Aorta (tissue), 5 donors: ENCODE measurements at regions not wholly inside any gene's neighbourhood (a gene's known extent, or its start where the extent isn't known, plus 50 kb on each side); places are given as distances from the start of the nearest gene placed in this dataset.

Source experiments
- ATAC-seq: fragments of 200-7000 bp; cut with Tn5 transposase; one replicate; pipeline ENCODE4 v1.9.1; 2022; ENCODE audit warnings: moderate library complexity; ENCODE audit not compliant: low FRiP score
- DNase-seq, 2 donors: peaks; one replicate each; pipeline ENCODE4 v3.0.0-alpha.2; 2020
- H3K27ac ChIP-seq, 2 donors: one replicate each; pipeline ENCODE4 v1.5.1; 2013; ENCODE audit warnings: low read length in 2 of 2, mild to moderate bottlenecking in 2 of 2, moderate library complexity in 2 of 2, control low read depth in 1 of 2, inconsistent platforms in 1 of 2, low read depth in 1 of 2
- H3K27me3 ChIP-seq, 2 donors: one replicate each; pipeline ENCODE4 v1.6.1; 2013; ENCODE audit warnings: control low read depth in 1 of 2, low read length in 1 of 2, mild to moderate bottlenecking in 1 of 2, moderate library complexity in 1 of 2; ENCODE audit not compliant: insufficient read depth in 2 of 2, control insufficient read depth in 1 of 2
- H3K36me3 ChIP-seq, 2 donors: one replicate each; pipeline ENCODE4 v1.6.1; 2013; ENCODE audit warnings: control low read depth in 1 of 2, low read length in 1 of 2, mild to moderate bottlenecking in 1 of 2; ENCODE audit not compliant: insufficient read depth in 2 of 2, control insufficient read depth in 1 of 2
- H3K4me1 ChIP-seq, 2 donors: one replicate each; pipeline ENCODE4 v1.6.1; 2013; ENCODE audit warnings: low read length in 2 of 2, control low read depth in 1 of 2, mild to moderate bottlenecking in 1 of 2, moderate library complexity in 1 of 2; ENCODE audit not compliant: insufficient read depth in 2 of 2, control insufficient read depth in 1 of 2
- H3K4me3 ChIP-seq, 2 donors: one replicate each; pipeline ENCODE4 v1.5.1; 2013; ENCODE audit warnings: low read length in 2 of 2, control low read depth in 1 of 2, mild to moderate bottlenecking in 1 of 2
- H3K9me3 ChIP-seq: one replicate; pipeline ENCODE4 v1.6.1; 2013; ENCODE audit warnings: mild to moderate bottlenecking, low read length; ENCODE audit not compliant: control insufficient read depth
- WGBS, 2 donors: extraction: QIAGEN DNeasy Blood & Tissue Kit; methylation state at CpG; one replicate each; pipeline ENCODE4 v1.1.7; 2013; 5-methylcytosine and 5-hydroxymethylcytosine counted together
- intact Hi-C, 2 donors: fragments of 100-400 bp; cut with DNase I; formaldehyde crosslinking; loops; one replicate each; pipeline versions ENCODE4 v1.14.2 to v1.15.0; 2022
- donor health status: healthy with polysubstance abuse.
- donor health status: Bipolar disorder and iron deficiency.
- donor health status: DM: no; HTN: no; CAD: no.
- donor health status: DM: no; HTN: no; CAD: no.
- donor health status: DM: yes; HTN: yes; CAD: no.

DNA sequence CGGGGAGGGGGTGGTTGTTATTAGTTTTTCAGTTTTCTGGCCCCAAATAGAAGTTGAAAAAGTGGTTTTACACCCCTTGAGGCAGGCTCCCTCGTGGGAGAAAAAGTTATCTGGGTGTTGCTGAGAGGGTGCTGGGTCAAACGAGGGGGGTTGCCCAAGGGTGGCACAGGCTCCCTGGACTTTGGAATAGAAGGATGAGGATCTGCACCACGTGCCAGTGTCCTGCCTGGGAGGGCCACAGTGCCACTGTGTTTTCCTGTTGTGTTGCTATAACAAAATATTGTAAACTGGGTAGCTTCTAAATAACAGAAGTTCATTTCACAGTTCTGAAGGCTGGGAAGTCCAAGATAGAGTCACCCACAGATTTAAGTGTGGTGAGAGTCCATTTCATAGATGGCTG is 181.9 kb downstream of the CXCL12 start:
- intact Hi-C loops: no loop called here
- DNase-seq (no peak), ATAC-seq (no peak)
- no peak overlapping the region for H3K4me3 ChIP-seq
- no peak overlapping the region for H3K27ac ChIP-seq
- H3K36me3 ChIP-seq: no peaks in the 10 kb centered on the region
- H3K9me3 ChIP-seq: no peaks in the 10 kb centered on the region
- 83 to 90% methylated on average over 4 of the region's 4 CpGs for WGBS, 2 donors
- no peaks in the 10 kb centered on the region for H3K27me3 ChIP-seq
- no peaks in the 10 kb centered on the region for H3K4me1 ChIP-seq

DNA sequence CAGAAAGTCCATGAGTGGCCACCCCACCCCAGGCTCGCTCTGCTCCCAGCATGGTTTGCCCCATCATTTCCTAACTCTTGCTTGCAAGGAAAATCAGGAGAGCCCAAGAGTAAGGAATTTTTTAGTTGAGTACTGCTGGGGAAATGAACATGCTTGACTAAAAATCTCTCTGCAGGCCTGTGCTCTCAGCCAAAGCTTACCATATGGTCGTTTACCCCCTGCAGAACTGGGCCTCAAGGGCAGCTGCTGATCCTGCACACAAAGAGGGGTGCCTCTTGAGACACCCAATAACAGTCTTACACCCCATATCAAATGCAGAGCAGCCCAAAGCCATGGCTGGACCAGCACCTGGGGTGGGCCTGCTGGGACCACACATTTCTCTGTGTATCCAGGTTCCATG is 183.2 kb downstream of the CXCL12 start:
- H3K9me3 ChIP-seq: no peaks in the 10 kb centered on the region
- H3K4me1 ChIP-seq: no peaks in the 10 kb centered on the region
- no peak overlapping the region for H3K4me3 ChIP-seq
- H3K27ac ChIP-seq: no peak overlapping the region
- DNase-seq (no peak), ATAC-seq (no peak)
- intact Hi-C loops: no loop called here
- H3K36me3 ChIP-seq: no peaks in the 10 kb centered on the region
- H3K27me3 ChIP-seq: no peaks in the 10 kb centered on the region
- WGBS, 2 donors: 84 to 88% methylated on average over 2 of the region's 2 CpGs

- no peak overlapping the region for H3K4me3 ChIP-seq
- ATAC-seq (no peak), DNase-seq (no peak)
- H3K9me3 ChIP-seq: no peaks in the 10 kb centered on the region
- H3K27me3 ChIP-seq: no peaks in the 10 kb centered on the region
- H3K4me1 ChIP-seq: no peaks in the 10 kb centered on the region
- H3K27ac ChIP-seq: no peak overlapping the region
- intact Hi-C loops: no loop called here
- H3K36me3 ChIP-seq: no peaks in the 10 kb centered on the region
- 96 to 97% methylated on average over 6 of the region's 6 CpGs for WGBS, 2 donors
These were observed 183.9 kb downstream of the CXCL12 start for GRCh38 chr10:44201011-44201410.

- intact Hi-C loops: loop anchor here in 1 of 2 donors (5.0 to 10.0 kb wide), 3 partner anchors 55 to 393 kb away; no protein-coding TSS in a partner anchor
- WGBS, 2 donors: 90 to 98% methylated on average over 12 of the region's 12 CpGs
- Histone ChIP-seq H3K27me3 (no peaks in the 10 kb centered on the region), H3K36me3 (no peaks in the 10 kb centered on the region), H3K9me3 (no peaks in the 10 kb centered on the region), H3K4me3 (no peak overlapping the region), H3K4me1 (no peaks in the 10 kb centered on the region), H3K27ac (no peak overlapping the region)
- ATAC-seq: no peak
- no peak for DNase-seq
These were observed 184.8 kb downstream of the CXCL12 start for GRCh38 chr10:44199991-44200655.

DNA sequence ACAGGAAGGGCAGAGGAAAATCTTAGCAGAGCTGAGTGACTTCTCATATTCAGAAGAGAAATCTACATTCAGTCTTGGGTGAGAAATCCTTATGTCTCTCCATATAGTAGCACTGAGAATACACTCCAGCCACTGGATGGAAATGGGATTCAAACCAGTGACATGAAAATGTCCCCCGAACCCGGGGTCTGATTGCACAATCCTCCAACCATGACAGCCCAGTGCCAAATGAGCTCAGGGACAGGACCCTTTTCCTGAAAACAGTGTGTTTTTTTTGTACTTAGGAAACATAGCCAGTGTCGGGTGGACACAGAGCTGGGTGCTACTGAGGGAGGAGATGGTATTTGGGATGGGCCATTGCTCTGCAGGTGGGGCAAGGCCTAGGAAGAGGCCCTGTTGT is 185.6 kb downstream of the CXCL12 start:
- Histone ChIP-seq H3K4me1 (no peaks in the 10 kb centered on the region), H3K9me3 (no peaks in the 10 kb centered on the region), H3K36me3 (no peaks in the 10 kb centered on the region), H3K4me3 (no peak overlapping the region), H3K27ac (no peak overlapping the region), H3K27me3 (no peaks in the 10 kb centered on the region)
- intact Hi-C loops: loop anchor here in 1 of 2 donors (5.0 to 10.0 kb wide), 3 partner anchors 56 to 392 kb away; no protein-coding TSS in a partner anchor
- WGBS, 2 donors: 77 to 100% methylated on average over 3 of the region's 3 CpGs
- no peak for DNase-seq
- ATAC-seq: no peak

DNA sequence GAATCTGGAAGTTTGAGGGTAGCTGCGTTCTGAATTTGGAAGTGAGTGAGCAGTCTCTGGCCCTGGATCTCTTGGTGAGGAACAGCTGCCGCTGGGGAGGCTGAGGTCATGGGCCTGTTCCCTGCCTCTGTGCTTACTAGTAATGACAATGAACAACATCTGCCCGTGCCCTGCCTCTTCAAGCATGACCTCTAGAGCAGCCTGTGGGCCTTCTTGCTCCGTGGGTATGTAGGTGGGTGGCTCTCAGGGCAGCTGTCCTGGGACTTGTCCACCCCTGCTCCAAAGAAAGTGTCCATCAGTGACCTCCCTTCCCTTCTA is 186.2 kb downstream of the CXCL12 start:
- ATAC-seq: no peak
- H3K27ac ChIP-seq: no peak overlapping the region
- H3K4me3 ChIP-seq: no peak overlapping the region
- H3K36me3 ChIP-seq: no peaks in the 10 kb centered on the region
- no peaks in the 10 kb centered on the region for H3K4me1 ChIP-seq
- no peak for DNase-seq
- no peaks in the 10 kb centered on the region for H3K27me3 ChIP-seq
- no peaks in the 10 kb centered on the region for H3K9me3 ChIP-seq
- intact Hi-C loops: loop anchor here in 1 of 2 donors (5.0 to 10.0 kb wide), 3 partner anchors 56 to 391 kb away; no protein-coding TSS in a partner anchor
- 60 to 69% methylated on average over 4 of the region's 4 CpGs for WGBS, 2 donors

DNA sequence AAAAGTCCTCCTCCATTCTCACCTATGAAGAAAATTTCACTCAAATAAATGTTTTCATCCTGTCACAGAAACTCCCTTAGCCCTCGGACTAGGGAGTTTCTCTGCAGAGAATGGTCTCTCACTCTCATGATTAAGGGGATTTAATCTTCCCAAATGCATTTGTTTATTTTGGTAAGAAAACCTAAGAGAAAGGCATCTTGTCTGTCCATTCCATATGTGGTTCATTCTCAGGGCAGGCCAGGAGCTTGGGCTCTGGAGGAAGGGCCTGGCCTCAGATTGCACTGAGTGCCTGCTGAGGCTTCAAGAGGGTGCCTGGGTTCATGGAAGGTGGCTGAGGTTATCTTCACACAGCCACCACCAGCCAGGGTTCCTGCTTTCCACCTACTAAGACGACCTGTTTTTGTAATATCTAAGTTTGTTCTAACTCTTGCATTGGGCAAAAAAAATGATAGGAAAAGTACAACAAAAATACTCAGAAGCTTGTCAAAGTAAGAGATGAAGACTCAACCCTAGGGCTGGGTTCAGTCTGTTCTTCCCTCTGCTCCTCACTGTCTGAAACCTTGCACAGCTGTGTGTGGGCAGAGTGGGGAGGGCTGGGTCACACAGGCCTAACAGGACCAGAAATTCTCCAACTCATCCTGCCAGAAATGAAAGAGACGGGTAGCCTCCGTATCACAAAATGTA is 186.7 kb downstream of the CXCL12 start:
- H3K9me3 ChIP-seq: no peaks in the 10 kb centered on the region
- H3K27me3 ChIP-seq: no peaks in the 10 kb centered on the region
- no peaks in the 10 kb centered on the region for H3K4me1 ChIP-seq
- intact Hi-C loops: loop anchor here in 1 of 2 donors (5.0 to 10.0 kb wide), 3 partner anchors 57 to 391 kb away; no protein-coding TSS in a partner anchor
- H3K27ac ChIP-seq: no peak overlapping the region
- 58% methylated on average over 4 of the region's 4 CpGs for WGBS, 2 donors
- no peaks in the 10 kb centered on the region for H3K36me3 ChIP-seq
- H3K4me3 ChIP-seq: no peak overlapping the region
- no peak for ATAC-seq
- DNase-seq: no peak

DNA sequence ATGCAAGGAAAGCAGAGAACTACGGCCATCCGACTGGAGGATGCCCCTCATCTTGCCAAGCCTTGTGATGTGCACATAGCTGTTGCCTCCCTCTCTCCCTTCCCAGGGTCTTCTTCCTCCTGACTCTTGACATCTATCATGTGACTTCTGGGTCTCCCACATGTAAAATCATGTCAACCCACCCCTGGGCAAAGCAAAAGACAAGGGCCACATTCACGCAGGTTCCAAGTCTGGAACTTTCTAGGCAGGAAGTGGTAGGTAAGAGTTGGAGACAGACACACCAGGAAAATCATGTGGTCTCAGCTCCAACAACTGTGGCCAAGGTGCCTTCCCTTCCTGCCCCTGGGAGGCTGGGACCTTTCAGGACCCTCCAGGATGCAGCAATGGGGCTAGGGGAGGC is 187.3 kb downstream of the CXCL12 start:
- ATAC-seq (no peak), DNase-seq (no peak)
- Histone ChIP-seq H3K27me3 (no peaks in the 10 kb centered on the region), H3K27ac (no peak overlapping the region), H3K9me3 (no peaks in the 10 kb centered on the region), H3K4me1 (no peaks in the 10 kb centered on the region), H3K4me3 (no peak overlapping the region), H3K36me3 (no peaks in the 10 kb centered on the region)
- WGBS, 2 donors: 97% methylated on average over 3 of the region's 3 CpGs
- intact Hi-C loops: loop anchor here in 1 of 2 donors (5.0 to 10.0 kb wide), 3 partner anchors 57 to 390 kb away; no protein-coding TSS in a partner anchor

DNA sequence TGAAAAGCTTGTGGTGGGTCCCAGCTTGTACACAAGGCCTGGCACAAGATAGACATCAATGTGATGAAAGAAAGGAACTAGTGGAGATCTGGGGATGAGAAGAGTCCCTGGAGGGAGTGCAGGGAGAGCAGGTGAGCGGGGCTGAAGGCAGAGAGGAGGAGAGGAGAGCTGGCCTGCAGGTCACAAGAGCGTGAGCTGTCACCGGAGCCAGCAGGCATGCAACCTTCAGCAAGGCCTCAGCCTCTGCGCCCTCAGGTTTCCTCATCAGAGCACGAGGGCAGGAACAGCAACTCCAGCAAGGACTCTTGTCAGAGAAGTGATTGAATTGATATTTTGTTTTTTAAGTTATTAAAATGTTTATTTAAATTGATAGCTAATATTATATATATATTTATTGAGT is 188.6 kb downstream of the CXCL12 start:
- WGBS, 2 donors: 97% methylated on average over 5 of the region's 5 CpGs
- Histone ChIP-seq H3K4me1 (no peaks in the 10 kb centered on the region), H3K4me3 (no peak overlapping the region), H3K27me3 (no peaks in the 10 kb centered on the region), H3K36me3 (no peaks in the 10 kb centered on the region), H3K9me3 (no peaks in the 10 kb centered on the region), H3K27ac (no peak overlapping the region)
- DNase-seq: no peak
- intact Hi-C loops: loop anchor here in 1 of 2 donors (5.0 to 10.0 kb wide), 3 partner anchors 58 to 389 kb away; no protein-coding TSS in a partner anchor
- ATAC-seq: no peak
